ENCODE measurements at regions not wholly inside any gene's neighbourhood (a gene's known extent, or its start where the extent isn't known, plus 50 kb on each side); places are given as distances from the start of the nearest gene placed in this dataset.

DNA sequence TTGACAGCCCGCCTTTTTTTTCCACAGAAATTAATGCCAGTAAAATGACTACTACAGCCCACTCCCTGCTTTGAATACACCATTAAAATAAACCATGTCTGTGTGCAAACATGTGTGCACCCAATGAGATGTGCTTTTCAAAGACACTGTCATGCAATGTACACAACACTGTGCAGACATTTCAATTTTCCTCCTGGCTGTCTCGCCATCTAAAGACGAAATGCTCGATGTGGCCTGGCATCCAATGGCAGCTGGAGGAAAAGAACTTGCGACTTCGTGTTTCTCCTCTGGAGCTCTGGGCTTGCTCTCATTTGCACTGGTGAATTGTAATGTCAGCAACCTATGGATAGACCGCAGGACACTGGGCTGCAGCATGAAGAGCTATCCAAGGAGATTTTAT is 147.0 kb upstream of the NAV2 start:
- TF ChIP-seq, protein P1, sequence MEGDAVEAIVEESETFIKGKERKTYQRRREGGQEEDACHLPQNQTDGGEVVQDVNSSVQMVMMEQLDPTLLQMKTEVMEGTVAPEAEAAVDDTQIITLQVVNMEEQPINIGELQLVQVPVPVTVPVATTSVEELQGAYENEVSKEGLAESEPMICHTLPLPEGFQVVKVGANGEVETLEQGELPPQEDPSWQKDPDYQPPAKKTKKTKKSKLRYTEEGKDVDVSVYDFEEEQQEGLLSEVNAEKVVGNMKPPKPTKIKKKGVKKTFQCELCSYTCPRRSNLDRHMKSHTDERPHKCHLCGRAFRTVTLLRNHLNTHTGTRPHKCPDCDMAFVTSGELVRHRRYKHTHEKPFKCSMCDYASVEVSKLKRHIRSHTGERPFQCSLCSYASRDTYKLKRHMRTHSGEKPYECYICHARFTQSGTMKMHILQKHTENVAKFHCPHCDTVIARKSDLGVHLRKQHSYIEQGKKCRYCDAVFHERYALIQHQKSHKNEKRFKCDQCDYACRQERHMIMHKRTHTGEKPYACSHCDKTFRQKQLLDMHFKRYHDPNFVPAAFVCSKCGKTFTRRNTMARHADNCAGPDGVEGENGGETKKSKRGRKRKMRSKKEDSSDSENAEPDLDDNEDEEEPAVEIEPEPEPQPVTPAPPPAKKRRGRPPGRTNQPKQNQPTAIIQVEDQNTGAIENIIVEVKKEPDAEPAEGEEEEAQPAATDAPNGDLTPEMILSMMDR (IDR thresholded peaks at IDR 0.05): no peak
- TF ChIP-seq POLR2A (IDR thresholded peaks at IDR 0.05): no peak
- intact Hi-C loops (cut with DNase I; ENCODE audit: low total_unique reads): loop anchor here (10.0 kb wide), 1 partner anchor 569 kb away; no protein-coding TSS in a partner anchor
- DNase-seq (ENCODE audit: low spot score in 2 of 2): no peak
- no peak overlapping the region for H3K4me3 ChIP-seq (ENCODE audit: low read depth, poor library complexity, severe bottlenecking)
- 91 to 93% methylated on average over 7 of the region's 7 CpGs for WGBS, 2 donors

- no peak for DNase-seq (ENCODE audit: low spot score in 2 of 2)
- TF ChIP-seq POLR2A (IDR thresholded peaks at IDR 0.05): no peak
- TF ChIP-seq, protein P1 (IDR thresholded peaks at IDR 0.05): no peak
- H3K4me3 ChIP-seq (ENCODE audit: low read depth, poor library complexity, severe bottlenecking): no peak overlapping the region
- 96 to 97% methylated on average over 4 of the region's 4 CpGs for WGBS, 2 donors
- intact Hi-C loops (cut with DNase I; ENCODE audit: low total_unique reads): loop anchor here (2.0 to 10.0 kb wide), 3 partner anchors 181 to 573 kb away; no protein-coding TSS in a partner anchor
Measured at GRCh38 chr11:19562156-19562555, 150.5 kb upstream of the NAV2 start.

GRCh38 chr11:19561011-19561410 is 151.6 kb upstream of the NAV2 start:
- no peak for TF ChIP-seq POLR2A (IDR thresholded peaks at IDR 0.05)
- TF ChIP-seq, protein P1 (IDR thresholded peaks at IDR 0.05): no peak
- DNase-seq (ENCODE audit: low spot score in 2 of 2): no peak
- intact Hi-C loops (cut with DNase I; ENCODE audit: low total_unique reads): loop anchor here (5.0 to 10.0 kb wide), 2 partner anchors 341 to 574 kb away; no protein-coding TSS in a partner anchor
- 72% methylated on average over 8 of the region's 8 CpGs for WGBS, 2 donors
- H3K4me3 ChIP-seq (ENCODE audit: low read depth, poor library complexity, severe bottlenecking): no peak overlapping the region

GRCh38 chr11:19560156-19560555 is 152.5 kb upstream of the NAV2 start:
- 90 to 94% methylated on average over 5 of the region's 5 CpGs for WGBS, 2 donors
- H3K4me3 ChIP-seq (ENCODE audit: low read depth, poor library complexity, severe bottlenecking): no peak overlapping the region
- DNase-seq (ENCODE audit: low spot score in 2 of 2): no peak
- intact Hi-C loops (cut with DNase I; ENCODE audit: low total_unique reads): loop anchor here (5.0 to 10.0 kb wide), 2 partner anchors 342 to 575 kb away; no protein-coding TSS in a partner anchor
- TF ChIP-seq POLR2A (IDR thresholded peaks at IDR 0.05): no peak
- TF ChIP-seq, protein P1 (IDR thresholded peaks at IDR 0.05): no peak

DNA sequence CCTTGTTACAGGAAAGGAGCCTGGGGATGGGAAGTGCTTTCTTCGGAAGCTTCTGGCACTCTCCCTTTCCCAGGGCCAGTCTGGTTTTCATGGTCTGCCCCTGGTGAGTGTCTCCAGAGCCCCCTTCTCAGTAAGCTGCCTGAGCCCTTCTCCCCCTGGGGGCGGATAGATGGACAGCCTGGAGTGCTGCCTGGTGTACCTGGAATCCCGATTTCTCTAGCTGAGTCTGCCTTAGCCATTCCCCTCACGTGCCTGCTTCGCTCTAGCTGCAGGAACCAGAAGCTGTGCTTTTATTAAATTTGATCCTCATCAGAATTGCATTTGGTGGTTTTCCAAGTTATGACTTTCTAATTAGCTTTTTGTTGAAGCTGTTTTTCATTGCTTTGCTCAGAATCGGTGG is 152.9 kb upstream of the NAV2 start:
- WGBS, 2 donors: 75 to 78% methylated on average over 6 of the region's 6 CpGs
- TF ChIP-seq POLR2A (IDR thresholded peaks at IDR 0.05): no peak
- TF ChIP-seq, protein P1 (IDR thresholded peaks at IDR 0.05): no peak
- no peak for DNase-seq (ENCODE audit: low spot score in 2 of 2)
- intact Hi-C loops (cut with DNase I; ENCODE audit: low total_unique reads): loop anchor here (5.0 to 10.0 kb wide), 2 partner anchors 343 to 575 kb away; no protein-coding TSS in a partner anchor
- no peak overlapping the region for H3K4me3 ChIP-seq (ENCODE audit: low read depth, poor library complexity, severe bottlenecking)
